CD4-positive, alpha-beta T cell treated with Interleukin-2 at 100 ng/mL for 4 hours (primary cell): ENCODE measurements at regions not wholly inside any gene's neighbourhood (a gene's known extent, or its start where the extent isn't known, plus 50 kb on each side); places are given as distances from the start of the nearest gene placed in this dataset.
"Not testable (repeated sequence)": the region's sequence is repeated elsewhere in the genome, so short reads cannot be mapped to it uniquely, and the experiment has no call there.

Experiments used
- DNase-seq: peaks from one replicate; pipeline ENCODE4 v3.0.0-alpha.2; 2020; ENCODE audit warnings: low spot score

DNA sequence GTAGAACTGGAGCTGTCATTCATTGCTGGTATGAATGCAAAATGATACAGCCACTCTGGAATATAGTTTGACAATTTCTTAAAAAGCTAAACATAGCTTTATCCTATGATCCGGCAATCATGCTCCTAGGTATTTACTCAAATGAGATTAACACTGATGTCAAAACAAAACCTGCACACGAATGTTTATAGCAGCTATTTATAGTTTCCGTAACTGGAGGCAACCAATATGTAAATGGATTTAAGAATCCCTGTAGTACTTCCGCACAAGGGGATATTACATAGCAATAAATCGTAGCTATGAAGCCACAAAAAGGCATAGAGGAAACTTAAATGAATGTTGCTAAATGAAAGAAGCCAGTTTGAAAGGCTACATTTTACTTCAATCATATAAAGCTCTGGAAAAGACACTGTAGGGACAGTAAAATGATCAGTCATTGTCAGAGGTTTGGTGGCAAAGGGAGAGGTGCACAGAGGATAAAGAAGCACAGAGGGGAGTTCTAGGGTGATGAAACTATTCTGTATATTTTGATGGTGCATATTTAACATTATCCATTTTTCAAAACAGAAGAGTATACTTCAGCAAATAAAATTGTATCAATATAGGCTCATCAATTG, 1893.0 kb upstream of the PCDH20 start:
- no peak for DNase-seq

DNA sequence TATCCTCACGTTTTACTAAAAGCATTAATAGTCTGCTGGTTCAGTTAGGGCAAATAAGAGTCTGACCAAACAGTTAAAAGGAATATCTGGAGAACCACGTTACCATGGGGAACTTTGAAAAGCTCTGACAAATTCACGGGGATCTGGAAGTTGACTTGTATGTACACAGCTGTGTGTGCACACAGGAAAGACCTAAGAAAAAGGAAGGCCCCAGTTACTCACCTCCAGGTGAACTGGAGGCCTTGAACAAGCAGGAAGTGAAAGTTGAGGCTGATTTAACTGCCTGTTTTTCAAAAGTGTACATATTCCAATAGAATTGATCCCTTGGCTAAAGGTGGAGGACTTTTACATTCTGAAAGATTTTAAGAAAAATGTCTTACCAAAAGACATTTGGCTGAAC, 1891.6 kb upstream of the PCDH20 start:
- no peak for DNase-seq

DNA sequence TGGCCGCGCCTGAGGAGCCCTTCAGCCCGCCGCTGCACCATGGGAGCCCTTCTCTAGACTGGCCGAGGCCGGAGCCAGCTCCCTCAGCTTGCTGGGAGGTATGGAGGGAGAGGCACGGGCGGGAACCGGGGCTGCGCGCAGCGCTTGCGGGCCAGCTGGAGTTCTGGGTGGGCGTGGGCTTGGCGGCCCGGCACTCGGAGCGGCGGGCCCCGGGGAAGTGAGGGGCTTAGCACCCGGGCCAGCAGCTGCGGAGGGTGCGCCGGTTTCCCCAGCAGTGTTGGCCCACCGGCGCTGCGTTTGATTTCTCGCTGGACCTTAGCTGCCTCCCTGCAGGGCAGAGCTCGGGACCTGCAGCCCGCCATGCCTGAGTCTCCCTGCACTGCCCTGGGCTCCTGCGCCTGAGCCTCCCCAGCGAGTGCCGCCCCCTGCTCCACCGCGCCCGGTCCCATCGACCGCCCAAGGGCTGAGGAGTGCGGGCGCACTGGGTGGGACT, 1890.0 kb upstream of the PCDH20 start:
- no peak for DNase-seq

DNA sequence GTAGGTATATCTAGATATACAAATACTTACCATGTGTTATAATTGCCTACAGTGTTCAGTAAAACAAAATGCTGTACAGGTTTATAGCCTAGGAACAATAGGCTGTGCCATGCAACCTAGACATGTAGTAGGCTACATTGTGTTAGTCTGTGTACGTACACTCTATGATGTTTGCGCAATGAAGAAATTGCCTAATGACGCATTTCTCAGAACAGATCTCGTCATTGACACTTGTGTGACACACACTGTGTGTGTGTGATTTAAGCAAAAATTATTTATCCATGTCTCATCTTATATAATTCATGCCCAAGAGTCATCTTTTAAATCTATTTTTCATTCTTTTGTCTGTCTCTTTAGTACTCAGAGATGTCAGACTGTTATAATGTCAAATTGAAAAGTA, 1888.8 kb upstream of the PCDH20 start:
- no peak for DNase-seq

DNA sequence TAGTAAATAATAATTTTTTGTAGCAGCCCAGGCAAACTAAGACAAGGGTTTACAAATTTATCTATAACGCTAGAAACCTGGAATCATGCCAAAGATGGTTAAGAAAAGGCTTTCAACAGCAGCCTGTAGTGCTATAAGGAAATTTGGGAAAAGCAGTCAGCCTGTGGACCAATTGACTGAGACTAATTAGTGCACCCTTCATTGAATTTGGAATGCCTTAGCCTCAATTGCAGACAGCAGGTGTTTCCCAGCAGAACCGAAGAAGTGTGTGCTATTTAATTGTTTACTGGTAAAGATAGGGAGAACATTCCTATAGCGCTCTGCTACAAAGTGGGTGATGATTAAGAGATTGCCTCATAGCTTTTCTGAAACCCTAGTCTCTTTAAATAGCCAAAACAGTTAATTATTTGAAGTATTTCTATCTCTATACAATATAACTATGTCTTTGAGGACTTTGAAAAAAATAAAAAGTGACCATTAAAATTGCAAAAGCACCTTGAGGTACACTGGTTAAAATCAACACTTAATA, 1884.3 kb upstream of the PCDH20 start:
- DNase-seq: no peak

DNA sequence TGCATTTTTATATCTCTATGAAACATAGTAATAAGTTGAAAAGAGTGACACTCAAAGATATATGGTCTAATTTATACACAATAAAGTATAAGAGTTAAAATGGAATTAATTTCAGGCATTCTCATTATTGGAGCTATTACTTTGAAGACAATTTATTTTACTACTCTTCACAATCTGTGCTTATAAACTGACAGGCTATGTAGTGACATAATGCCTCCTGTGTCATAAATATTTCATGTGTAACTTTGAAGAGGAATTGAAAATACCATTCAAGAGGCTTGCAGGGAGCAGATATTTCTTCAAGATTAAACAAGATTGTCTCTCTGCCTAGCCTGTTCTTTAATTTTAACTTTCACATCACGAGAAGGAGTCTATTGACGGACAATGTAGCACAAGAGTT, 1881.5 kb upstream of the PCDH20 start:
- no peak for DNase-seq

DNA sequence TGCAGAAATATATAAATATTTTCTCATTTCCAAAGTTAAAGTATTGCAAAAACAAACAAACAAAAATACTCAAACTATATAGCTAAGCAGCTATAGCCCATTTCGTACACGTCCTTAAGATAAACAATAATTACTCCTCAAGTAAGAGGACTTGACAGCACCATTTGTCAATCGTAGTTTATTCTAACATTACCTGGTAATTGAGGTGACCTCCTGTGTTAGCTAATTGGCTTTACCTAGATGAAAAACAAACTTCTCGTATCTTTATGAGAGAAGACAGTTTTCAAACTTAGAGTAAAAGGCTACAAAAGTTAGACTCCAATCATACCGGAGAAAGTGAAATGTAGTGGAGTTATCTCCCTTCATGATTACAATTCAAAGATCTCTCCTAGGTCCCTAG, 1876.1 kb upstream of the PCDH20 start:
- no peak for DNase-seq

DNA sequence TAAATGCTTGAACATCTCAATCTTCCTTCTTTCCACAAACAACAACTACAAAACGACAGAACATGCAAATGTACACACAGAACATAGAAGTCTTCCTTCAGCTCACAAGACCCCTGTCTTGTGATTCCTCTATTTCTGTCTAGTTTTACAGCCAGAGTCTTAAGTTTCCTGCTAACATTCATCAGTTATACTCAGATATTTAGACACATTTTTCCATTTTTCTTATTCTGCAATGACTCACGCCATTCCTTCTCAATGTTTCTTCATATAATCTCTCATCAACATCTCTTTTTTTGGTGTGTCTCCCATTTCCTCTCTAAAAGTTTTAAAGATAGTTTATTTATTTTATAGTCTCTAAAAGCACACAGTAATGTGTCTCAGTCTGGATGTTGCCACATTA, 1872.9 kb upstream of the PCDH20 start:
- no peak for DNase-seq

DNA sequence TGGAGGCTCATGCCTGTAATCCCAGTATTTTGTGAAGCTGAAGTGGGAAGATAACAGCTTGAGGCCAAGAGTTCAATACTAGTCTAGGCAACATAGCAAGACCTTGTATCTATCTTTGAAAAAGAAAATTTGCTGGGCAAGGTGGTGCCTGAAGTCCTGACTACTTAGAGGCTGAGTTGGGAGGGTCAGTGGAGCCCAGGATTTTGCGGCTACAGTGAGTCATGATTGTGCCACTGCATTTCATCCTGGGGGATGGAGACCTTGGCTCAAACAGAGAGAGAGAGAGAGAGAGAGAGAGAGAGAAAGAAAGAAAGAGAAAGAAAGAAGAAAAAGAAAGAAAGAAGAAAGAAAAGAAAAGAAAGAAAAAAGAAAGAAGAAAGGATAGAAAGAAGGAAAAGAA, 1872.3 kb upstream of the PCDH20 start:
- no peak for DNase-seq

DNA sequence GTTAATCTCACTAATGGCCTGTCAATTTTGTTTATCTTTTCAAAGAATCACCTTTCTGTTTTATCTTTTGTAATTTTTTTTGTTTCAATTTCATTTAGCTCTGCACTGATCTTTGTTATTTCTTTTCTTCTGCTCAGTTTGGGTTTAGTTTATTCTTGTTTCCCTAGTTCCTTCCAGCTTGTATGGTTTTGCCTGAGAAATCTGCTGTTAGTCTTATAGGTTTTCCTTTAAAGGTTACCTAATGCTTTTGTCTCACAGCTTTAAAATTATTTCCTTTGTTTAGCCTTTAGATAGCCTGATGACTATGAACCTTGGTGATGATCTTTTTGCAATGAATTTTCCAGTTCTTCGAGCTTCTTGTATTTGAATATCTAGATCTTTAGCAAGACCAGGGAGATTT, 1869.8 kb upstream of the PCDH20 start:
- no peak for DNase-seq

DNA sequence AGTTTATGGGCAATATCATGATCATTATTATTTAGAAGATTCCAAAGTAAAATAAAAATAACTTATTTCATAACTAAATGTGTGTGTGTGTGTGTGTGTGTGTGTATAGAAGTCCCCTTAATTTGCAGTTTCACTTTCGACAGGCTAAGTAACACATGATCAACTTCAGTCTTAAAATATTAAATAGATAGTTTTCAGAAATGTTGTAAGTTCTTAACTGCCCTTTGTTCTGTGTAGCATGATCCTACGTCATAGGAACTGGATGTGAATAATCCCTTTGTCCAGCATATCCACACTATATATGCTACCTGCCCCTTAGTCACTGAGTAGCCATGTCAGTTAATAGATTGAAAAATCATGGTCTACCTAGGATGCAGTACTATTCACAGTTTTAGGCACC, 1863.5 kb upstream of the PCDH20 start:
- no peak for DNase-seq

DNA sequence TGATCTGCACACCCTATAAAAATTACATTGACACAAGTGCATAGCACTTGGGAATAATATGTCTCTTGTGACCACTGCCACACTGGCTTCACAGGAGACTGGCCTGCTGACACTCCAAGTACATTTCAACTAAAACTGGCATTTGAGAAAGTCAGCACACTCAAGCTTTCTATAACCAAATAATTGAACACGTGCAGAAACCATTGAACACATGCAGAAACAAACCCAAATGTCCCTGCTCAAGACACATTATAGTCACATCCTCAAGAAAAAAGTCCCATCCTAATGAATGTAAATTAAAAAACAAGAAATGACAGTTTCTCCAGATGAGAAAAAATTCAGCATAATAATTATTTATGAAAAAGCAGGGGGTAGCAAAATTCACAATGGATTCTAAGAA, 1859.1 kb upstream of the PCDH20 start:
- no peak for DNase-seq

DNA sequence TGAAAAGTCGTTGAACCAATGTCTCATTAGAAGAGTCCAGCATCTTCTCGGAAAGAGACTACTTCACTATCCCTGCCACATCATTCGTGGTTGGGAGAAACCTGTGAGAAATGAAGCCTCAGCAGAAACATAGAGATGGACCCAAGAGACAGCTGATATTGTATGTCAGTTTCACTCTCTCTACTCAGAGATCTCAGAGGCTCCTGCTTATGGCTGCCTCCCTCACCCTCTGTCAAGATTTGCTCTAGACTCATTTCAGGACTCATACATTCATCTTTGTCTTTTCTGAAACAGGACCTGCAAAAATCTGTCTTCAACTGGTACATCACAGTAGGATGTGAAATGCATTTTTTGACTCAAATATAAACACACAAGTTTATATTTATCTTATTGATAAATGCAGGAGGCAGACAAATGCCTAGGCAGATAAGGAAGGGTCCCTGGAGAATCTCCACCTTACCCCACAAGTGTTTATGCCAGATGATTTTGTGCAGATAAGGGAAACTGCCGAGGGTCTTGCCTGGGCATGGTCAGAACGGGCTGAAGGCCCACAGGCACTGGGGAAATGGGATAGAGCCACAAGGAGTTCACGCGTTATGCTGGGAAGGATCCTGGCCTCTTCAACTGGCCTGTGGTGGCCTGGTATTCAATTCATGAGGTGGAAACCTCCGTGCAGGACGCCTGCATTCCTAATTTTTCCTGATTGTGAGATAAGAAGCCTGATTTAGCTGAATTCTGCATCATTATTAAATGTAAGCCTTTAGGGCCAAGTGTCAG, 1834.0 kb upstream of the PCDH20 start:
- DNase-seq: no peak

DNA sequence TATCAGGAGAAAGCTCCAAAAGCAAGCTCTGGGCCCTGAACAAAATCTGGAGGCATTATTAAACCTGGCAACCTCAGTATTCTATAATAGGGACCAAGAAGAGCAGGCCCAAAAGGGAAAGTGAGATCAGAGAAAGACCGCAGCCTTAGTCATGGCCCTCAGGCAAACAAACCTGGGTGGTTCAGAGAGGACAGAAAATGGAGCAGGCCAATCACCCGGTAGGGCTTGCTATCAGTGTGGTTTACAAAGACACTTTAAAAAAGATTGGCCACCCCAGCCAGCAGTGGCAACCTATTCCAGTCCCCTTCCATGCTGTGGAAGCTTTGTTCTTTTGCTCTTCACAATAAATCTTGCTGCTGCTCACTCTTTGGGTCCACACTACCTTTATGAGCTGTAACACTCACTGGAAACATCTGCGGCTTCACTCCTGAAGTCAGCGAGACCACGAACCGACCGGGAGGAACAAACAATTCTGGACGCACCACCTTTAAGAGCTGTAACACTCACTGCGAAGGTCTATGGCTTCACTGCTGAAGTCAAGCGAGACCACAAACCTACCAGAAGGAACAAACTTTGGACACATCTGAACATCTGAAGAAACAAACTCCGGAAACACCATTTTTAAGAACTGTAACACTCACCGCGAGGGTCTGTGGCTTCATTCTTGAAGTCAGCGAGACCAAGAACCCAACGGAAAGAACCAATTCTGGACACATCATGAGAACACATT, 1821.2 kb upstream of the PCDH20 start:
- not testable (repeated sequence) for DNase-seq

DNA sequence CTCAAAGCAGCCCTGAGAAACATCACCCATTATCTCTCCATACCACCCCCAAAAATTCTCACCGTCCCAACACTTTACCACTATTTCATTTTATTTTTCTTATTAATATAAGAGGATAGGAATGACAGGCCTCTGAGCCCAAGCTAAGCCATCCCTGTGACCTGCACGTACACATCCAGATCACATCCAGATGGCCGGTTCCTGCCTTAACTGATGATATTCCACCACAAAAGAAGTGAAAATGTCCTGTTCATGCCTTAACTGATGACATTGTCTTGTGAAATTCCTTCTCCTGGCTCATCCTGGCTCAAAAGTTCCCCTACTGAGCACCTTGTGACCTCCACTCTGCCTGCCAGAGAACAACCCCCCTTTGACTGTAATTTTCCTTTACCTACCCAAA, 1802.9 kb upstream of the PCDH20 start:
- not testable (repeated sequence) for DNase-seq

DNA sequence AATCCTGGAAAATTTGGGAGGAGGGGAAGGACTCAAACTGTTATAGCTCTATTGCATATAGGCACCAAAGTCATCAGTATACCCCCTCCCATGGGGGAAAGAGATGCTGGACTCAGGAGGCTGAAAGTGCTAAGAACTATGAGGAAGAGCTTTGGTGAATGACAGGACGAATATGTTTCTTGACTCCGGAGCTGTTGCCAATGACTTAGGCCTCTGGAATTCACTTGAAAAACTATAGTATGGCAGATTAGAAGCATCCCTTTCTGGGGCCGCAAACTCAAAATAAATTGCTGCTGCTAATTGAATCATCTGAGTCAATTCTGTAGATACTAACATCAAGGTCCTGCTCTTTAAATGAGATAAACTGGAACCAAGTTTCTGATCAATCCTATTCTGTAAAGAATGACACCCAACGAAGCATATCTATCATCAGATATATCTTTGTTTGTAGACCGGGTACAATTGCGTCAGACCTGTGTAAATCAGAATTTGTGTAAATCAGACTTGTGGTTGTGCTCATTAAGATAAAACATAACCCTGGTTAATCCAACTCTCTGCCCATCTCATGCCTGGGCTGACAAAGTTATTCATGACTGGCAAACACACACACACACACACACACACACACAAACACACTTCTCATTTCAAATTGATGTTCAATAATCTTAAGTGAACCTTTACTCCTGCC, 1793.8 kb upstream of the PCDH20 start:
- no peak for DNase-seq

DNA sequence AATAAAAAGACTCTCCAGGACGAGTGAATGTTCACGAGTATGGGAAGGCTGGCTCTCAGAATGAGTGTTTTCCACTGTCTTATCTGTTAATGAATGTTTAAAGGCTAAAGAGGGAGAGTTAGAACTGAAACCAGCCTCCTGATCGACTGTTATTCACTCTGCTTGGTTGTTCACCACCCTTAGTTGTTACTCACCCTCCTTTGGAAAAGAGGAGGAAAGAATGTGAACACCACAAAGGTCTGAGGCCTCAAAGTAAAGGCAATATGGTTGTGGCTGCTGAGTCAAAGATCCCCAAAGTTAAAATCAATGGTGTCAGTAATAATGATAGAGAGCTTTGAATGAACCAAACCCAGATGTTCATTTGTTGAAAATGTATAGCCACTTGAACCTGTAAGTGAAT, 1793.2 kb upstream of the PCDH20 start:
- no peak for DNase-seq

DNA sequence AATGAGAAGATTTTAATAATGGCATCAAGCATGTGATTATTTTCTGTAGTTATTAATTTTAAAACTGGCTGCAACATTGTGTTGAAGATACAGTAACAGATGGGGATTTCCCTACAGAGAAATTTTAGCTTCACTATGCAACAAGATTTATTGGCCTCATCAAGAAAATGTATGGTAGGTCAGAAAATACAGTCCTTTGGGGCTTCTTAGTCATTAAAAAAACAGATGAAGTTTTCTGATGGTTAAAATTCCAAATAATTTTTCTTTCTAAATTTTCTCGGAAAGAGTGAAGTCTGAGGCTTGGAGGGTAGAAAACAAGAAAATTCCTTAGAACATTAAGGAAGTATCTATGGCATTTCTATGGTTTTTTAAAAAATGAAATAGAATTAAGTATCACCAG, 1790.8 kb upstream of the PCDH20 start:
- DNase-seq: no peak

DNA sequence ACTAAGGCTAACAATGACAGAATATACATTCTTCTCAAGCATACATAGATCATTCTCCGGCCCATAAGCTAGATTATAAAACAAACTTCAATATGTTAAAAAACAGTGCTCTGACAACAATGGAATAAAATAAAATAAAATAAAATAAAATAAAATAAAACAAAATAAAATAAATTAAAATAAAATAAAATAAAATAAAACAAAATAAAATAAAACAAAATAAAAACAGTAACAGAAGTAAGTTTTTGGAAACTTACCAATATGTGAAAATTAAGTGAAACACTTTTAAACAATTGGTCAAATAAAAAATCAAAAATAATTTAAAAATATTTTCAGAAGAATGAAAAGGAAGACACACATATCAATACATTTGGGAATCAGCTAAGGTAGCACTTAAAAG, 1785.8 kb upstream of the PCDH20 start:
- no peak for DNase-seq

DNA sequence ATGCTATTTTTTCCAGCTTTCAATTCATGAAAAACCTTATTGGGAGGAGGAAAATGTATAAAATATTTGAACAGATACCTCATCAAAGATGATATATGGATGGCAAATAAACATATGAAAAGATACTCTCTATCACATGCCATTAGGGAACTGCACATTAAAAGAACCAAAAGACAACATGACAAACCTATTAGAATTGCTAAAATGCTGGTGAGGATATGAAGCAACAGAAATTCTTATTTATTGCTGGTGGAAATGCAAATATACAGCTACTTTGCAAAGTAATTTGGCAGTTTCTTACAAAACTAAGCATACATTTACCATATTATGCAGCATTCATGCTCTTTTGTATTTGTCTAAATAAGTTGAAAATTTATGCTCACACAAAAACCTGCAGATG, 1783.9 kb upstream of the PCDH20 start:
- no peak for DNase-seq

DNA sequence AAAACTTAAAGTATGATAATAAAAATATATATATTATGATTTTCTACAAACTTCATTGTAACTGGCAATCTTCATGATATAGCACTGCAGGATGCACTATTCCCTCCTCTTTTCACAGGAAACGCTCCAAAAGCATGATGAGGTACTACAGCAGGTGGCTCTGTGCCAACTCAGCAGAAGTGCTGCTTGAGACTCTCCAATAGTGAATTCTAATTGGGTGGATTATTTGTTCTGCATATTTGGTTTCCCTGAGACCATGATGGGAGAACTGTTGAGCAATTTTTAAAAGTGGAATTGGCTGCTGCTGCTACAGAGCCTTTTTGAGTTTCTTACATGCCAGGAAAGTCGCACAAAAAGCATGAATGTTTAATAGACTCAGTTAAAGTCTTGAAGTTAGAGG, 1782.4 kb upstream of the PCDH20 start:
- DNase-seq: no peak

DNA sequence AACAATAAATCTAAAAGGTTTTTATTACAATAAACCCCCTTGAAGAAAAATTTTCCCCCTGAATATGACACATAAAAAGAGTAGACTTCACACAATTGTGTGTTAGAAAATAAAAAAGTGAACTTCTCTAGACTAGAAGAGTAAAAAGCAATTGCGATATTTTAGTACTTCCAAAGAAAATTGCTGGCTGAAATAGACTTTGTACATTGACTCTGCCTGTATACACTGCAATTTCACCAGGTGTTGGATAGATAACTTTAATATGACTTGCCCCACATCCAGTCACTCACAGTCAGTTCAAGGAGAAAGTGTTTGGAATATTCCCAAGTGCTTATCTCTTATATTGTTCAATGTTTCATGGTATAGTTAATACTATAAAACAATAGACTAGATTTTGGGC, 1780.1 kb upstream of the PCDH20 start:
- DNase-seq: no peak
